Adrenal gland (tissue), 5 donors: ENCODE measurements at regions not wholly inside any gene's neighbourhood (a gene's known extent, or its start where the extent isn't known, plus 50 kb on each side); places are given as distances from the start of the nearest gene placed in this dataset.

Experiments used
- POLR2A ChIP-seq, 2 donors: fragments of 450-650 bp; IDR thresholded peaks; one replicate each; pipeline ENCODE4 v1.6.1; 2017; ENCODE audit warnings: antibody characterized with exemption in 2 of 2, mild to moderate bottlenecking in 2 of 2, moderate library complexity in 1 of 2
- TF ChIP-seq, protein P1 (sequence below), 6 experiments: fragments of 450-650 bp in 4 of 6; fragments of 200-600 bp in 2 of 6; sonication (generic) in 1 of 6; IDR thresholded peaks; 1 replicate in 5 of 6; 2 replicates in 1 of 6; pipeline versions ENCODE4 v1.5.1 to v1.8.0; 2016 to 2021; ENCODE audit warnings: antibody characterized with exemption in 6 of 6, mild to moderate bottlenecking in 2 of 6, moderate library complexity in 1 of 6
- donor health status: DM: no; HTN: no; CAD: no.

DNA sequence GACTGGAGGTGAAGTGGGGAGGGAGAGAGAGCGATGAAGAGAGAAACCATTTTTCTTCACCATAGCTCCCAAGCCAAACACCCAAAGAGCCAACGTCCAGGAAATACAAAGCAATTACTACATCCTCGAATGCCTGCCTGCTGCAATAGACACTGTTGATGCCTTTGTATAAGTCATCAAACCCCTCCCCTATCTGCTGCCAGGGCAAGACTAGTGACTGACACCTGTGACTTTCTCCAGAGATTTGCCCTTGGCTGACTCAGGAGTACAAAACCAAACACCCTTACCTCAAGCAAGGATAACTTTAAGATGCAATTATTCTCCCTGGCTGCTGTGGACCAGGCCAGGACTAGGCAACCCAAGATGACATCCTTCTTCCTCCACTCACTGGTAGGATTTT, 81.8 kb upstream of the RASA1 start:
- TF ChIP-seq, protein P1, sequence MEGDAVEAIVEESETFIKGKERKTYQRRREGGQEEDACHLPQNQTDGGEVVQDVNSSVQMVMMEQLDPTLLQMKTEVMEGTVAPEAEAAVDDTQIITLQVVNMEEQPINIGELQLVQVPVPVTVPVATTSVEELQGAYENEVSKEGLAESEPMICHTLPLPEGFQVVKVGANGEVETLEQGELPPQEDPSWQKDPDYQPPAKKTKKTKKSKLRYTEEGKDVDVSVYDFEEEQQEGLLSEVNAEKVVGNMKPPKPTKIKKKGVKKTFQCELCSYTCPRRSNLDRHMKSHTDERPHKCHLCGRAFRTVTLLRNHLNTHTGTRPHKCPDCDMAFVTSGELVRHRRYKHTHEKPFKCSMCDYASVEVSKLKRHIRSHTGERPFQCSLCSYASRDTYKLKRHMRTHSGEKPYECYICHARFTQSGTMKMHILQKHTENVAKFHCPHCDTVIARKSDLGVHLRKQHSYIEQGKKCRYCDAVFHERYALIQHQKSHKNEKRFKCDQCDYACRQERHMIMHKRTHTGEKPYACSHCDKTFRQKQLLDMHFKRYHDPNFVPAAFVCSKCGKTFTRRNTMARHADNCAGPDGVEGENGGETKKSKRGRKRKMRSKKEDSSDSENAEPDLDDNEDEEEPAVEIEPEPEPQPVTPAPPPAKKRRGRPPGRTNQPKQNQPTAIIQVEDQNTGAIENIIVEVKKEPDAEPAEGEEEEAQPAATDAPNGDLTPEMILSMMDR (IDR thresholded peaks at IDR 0.05) = no peak
- TF ChIP-seq POLR2A (IDR thresholded peaks at IDR 0.05) = no peak
